Brain pericyte (primary cell): ENCODE measurements at regions not wholly inside any gene's neighbourhood (a gene's known extent, or its start where the extent isn't known, plus 50 kb on each side); places are given as distances from the start of the nearest gene placed in this dataset.
"Not testable (repeated sequence)": the region's sequence is repeated elsewhere in the genome, so short reads cannot be mapped to it uniquely, and the experiment has no call there.

Experiments used
- DNase-seq: peaks from one replicate; pipeline ENCODE4 v3.0.0-alpha.2; 2012; ENCODE audit warnings: low read depth, low spot score

DNA sequence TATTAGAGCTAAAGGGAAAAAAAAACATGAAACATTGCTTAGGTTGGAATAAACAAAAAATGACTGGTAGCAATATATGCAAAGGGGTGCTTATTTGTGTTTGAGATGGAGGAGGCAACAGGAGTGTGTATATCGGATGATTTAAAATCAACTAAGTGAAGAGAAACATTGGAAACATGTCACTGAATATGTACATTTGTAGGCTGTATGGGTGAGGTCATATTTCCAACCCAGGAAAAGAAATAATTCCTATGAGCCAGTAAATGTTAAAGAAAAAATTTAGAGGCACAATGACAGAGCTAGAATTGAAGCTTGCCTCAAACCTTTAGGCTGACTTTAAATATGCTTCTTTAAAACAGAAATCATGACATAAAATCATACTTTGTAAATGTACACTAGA is 709.0 kb upstream of the SEMA3D start:
- DNase-seq: no peak

DNA sequence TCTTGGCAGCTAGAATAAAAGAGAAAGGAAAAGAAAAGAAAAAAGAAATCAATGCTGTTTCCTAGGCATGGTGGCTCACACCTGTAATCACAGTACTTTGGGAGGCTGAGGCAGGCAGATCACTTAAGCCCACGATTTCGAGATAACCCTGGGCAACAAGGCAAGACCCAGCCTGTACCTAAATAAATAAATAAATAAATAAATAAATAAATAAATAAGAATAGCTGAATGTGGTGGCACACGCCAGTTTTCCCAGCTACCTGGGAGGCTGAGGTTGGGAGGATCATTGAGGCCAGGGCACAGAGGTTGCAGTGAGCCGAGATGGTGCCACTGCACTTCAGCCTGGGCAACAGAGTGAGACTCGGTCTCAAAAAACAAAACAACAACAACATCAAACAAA is 705.0 kb upstream of the SEMA3D start:
- not testable (repeated sequence) for DNase-seq

DNA sequence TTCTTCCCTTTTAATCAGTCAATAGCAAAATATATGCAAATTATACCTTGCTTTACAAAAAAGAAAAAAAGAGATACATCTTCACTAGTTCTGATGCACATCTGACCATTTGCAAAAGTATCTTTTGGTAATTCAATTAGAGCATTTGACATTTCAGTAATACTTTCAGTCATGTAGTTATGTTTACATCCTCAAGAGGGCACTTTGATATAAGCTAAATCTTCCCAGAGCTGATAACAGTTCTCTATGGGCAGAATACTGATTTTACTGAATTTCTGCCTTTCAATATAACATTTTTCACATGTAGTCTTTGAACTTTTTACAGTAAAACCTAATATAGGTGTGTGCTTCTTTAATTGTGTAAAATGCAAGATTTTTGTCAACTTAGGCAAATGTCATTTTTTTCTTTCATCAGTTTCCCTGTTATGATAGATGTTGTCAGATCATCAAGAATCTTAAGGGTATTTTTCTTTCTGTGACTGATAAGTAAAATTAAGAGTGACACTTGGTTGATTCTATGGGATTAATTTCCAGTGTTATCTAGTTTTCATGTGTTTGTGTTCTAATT is 703.5 kb upstream of the SEMA3D start:
- no peak for DNase-seq

DNA sequence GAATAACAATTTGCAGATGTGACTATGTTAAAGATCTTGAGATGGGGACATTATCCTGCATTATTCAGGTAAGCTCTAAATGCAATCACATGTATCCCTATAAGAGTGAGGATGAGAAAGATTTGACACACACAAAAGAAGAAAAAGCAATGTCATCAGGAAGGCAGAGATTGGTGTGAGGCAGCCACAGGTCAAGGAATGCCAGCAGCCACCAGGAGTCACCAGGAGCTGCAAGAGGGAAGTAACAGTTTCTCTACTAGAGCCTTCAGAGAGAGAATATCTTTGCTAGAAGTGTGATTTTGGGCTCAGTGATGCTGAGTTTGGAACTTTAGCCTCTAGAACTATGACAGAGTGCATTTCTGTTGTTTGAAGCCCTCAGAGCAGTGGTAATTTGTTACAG is 700.3 kb upstream of the SEMA3D start:
- no peak for DNase-seq

DNA sequence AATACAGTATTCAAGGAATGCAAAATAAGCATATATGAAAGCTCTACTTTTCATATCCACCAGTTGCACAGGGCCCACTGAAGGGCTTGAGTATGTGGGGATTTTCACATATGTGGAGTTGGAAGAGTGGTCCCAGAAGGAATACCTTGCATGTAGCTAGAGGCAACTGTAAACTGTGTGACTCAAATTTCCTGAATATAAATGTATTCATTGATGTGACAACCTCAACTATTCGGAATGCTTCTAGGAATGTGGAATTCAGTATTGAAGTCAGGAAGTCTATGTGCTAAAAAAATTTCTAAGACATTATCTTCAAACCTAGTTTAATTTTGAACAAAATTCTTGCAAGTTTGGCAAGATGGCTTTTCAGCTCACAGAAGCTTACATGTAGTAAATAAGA is 695.5 kb upstream of the SEMA3D start:
- DNase-seq: no peak

DNA sequence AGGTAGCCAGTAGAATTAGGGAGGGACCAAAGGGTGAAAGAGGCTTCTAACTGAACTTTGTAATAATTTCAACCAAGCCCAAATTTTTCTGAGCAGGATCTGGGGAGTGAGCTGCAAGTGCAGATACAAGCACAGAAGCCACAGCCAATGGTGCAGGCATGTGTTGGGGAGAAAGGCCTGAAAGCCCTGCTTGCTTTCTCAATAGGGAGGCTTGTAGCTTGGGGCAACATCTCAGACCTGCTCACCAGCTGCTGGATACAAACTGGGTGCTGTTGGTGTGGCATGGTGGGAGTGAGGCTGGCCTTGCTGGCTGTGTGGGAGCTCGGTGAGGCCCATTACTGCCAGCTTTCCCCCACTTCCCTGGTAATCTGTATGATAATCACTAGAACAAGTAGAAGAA is 688.5 kb upstream of the SEMA3D start:
- no peak for DNase-seq

DNA sequence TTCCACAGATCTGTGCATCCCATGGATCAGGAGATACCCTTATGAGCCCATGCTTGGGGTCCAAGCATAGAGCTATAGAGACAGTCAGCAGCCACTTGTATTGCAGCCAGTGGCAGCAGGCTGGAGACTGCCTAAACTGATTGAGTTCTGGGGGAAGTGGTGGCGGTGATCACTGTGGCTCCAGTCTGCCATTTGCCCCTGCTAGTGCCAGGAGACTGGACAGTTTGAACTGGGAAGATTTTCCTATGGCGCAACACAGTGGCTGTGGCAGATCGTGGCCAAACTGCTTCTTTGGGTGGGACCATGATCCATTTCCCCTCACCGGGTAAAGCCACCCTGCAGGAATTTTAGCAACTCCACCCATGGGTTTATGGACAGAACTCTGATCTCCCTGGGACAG is 679.7 kb upstream of the SEMA3D start:
- no peak for DNase-seq

DNA sequence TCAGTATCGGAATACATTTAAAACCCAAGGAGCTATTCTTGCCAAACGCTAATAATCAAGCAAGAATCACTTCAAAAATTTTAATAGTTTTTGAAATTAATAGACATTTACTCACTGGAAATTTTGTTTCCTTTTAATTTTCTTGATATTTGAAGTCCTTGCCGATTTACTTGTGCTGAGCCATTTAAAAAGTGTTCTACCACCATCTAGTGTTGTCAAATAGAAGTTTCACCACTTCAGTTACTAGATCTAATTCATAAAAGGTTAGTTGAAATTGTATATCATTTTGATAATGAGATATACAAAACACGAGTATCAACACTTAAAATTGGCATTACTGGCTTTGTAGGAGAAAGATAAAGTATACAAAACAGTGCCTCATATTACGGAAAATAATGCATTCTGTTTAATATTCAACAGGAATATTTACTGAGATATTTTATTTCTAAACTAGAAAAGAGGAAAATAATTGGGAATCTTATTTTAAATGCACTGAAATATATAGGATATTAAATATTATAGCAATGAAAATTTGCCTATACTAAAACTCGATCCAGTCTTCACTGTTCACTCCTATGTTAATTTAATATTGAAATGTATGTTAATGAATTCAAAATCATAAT is 664.8 kb upstream of the SEMA3D start:
- peak; percentile 5 for DNase-seq

DNA sequence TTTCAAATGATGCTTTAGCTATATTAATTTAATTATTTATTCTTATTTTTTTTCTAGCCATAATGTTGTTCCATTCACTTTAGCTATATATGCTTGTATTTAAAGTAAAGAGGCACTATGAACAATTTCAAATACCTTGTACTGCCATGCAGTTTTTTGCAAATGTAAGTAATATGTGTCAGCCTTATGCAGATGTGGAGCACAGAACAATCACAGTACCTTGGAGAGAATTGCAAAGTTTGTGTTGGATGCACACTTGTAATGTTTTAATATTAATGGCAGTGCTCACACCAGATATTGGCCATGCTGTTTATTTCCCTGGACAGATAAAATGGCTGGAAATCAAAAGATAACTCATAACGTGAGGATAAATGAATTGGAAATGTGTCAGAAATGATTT is 663.5 kb upstream of the SEMA3D start:
- DNase-seq: no peak

DNA sequence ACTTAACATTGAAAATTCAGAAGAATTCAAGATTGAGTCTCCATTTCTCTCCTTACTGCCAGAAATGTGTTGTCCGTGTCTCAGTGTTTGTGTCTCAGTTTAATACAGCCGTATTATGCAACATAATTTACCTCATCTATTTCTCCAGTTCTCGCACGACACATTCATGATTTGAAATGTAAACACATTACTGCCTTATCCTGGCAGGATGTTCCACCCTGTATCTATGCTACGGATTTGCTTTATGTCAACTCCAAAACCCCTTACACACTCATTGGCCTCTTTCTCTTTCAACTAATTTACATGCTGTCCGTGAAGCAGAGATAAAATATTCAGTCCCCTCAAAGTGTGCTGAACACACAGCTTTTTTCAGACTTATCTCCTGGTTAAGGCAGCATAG is 653.7 kb upstream of the SEMA3D start:
- no peak for DNase-seq

DNA sequence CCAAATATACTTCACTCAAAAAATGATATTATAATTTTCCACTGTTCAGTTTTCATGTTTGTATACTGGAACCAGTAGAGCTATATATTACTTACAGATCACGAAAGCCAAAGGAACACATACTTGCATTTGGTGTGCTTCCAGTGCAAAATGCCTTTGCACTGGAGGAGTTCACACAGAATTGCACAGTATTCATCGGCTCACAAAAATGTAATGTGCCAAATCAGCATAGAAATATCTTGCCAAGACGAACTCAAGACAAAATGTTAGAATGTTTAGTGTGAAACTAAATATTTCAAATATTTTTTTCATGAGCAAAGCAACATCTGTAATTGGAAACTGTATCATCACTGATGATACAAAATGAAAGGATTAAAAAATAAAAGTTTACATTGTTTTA is 646.2 kb upstream of the SEMA3D start:
- no peak for DNase-seq

DNA sequence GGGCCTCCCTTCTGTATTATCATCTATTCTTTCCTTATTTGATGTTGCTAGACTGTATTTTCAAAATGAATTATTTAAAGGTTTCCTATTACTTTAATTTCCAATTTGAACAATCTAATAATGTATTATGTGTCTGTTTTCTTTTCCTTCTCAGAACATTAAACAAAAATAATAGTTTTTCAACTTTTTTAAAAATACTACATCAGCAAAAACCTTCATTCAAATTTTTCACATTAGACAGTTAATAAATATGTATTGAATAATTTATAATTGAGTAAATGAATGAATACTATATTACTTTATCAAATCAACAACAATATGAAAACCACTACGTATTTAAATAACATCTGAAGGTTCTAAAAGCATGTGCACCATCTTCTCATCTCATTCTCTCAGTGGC is 644.1 kb upstream of the SEMA3D start:
- no peak for DNase-seq

DNA sequence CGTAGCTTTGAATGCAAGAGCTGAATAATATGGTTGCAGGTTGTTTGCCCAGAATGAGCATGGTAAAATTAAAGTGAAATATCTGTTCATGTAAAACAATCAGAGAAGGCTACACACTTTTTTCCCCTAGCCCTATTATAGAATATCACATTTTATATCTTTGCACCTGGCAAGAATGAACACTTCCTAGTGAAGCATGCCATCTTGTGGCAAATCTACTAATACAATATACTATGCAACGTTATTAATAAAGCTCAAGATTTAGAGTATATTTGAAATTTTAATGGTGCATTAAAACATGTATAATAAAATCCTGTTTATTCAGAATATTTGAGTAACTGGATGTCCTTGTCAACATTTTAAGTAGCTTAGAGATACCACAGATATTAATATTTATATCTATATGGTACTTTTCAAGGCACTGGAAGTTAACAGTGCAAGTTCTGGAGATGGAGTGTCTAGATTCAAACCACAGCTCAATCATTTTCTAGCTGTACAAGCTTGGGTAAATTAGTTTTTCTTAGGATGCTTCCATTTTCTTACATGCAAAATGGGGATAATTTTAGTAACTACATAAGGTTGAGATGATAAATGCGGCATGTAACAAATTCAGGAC is 643.1 kb upstream of the SEMA3D start:
- DNase-seq: no peak

DNA sequence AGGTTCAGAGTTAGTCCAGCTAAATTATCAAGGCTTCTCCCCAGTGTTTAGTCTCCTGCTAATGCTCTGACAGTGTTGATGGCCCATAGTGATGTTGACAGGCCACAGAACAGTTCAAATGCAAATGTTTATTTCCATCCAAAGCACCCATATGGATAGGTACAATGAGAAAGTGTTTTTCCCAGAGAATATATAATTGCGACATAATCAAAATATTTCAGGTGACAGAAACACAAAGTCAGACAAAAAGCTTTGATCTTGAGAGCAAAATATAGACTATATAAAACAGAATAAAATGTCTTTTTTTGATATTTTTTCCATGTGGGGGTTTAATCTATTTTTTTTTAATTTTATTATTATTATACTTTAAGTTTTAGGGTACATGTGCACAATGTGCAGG is 642.3 kb upstream of the SEMA3D start:
- DNase-seq: no peak

DNA sequence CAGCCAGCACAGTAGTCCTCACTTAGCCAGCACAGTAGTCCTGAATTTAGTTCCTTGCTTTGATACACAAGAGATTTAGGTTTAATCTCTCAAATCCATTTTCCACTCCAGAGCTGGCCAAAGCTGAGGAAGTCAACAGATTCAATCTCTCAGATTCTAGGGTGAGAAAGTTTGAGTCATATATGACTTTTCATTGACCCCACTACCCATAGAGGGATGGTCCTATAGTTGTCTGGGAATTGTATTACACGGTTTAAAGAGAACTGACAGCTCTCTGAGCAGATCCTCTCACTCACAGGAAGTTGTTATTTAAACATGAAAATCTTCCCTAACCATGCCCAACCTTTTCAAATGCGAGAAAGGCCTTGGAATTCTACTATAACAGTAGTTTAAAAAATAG is 641.8 kb upstream of the SEMA3D start:
- no peak for DNase-seq

DNA sequence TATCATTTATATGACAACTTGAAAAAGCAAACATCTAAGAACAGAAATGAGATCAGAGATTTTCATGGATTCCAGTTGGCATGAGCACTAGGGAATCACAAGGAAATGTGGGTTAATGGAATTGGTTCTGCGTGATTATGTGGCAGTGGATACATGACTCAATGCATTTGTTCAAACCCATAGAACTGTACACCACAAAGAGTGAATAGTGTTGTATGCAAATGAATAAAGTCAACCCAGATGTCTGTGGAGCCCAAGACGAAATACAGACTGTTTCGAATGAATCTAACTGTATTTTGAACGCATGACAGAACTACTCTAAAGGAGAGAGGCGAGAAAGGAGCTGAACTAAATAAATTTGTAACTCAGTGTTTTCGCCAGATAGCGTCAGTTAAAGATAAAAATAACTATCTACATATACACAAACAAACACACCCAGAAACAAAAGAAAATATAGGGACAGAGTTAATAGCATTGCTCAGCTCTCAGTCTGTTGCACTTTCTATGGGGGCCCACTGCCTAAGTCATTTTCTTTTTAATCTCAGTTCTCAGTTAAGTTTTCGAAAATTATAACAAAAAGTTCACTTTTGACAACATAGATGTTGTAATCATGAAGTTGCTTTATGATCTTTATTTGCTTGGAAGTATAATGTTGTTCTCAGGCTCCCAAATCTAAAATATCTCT is 636.7 kb upstream of the SEMA3D start:
- DNase-seq: no peak

DNA sequence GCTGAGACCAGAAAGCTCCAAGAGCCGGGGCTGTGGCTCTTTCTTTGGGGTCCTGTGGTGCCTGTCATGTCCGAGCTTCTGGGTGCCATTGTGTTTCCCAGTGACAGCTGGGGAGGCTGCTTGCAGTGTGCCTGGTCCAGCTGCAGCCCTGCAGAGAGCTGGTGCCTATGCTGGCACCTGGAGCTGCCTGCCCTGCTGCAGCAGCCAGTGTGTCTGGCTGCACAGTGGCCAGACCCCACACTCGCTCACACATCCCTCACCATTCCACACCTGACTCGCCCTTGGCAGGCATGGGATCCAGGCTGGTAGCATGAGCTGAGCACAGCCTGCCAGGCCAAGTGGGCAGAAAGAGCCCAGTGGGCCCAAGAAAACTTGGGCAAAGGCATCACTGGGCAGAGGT is 635.1 kb upstream of the SEMA3D start:
- DNase-seq: no peak

DNA sequence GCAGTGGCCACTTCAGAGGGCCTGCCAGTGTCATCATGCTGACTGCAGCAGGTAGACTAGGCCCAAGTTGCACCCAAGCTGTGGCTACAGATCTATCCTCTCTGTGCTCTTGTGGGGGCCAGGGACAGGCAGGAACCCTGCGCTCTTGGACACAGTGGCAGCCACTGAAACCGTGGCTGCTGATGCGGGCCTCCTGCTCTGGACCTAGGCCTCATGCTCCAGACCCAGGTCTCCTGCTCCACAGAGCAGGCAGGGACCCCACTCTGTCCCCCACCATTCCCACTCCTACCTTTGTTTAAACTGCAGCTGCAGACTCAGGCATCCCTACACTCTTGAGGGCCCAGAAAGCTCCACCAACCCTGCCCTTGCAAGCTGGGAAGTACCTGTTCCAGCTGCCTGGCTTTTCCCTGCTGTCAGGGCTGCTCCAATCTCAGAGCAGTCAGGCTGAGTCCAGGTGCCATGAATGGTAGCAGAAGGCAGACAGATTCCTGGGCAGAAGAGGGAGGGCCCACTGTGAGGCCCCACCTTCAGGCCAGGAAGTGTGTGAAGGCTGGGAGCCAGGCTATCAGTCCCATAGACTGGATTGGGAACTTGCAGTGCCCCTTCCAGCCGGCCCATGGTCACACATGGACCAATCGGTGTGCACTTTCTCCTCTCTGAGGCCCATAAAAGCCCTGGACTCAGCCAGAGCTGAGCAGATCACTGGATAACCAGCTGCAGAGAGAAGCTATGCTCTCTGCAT is 634.0 kb upstream of the SEMA3D start:
- DNase-seq: no peak

DNA sequence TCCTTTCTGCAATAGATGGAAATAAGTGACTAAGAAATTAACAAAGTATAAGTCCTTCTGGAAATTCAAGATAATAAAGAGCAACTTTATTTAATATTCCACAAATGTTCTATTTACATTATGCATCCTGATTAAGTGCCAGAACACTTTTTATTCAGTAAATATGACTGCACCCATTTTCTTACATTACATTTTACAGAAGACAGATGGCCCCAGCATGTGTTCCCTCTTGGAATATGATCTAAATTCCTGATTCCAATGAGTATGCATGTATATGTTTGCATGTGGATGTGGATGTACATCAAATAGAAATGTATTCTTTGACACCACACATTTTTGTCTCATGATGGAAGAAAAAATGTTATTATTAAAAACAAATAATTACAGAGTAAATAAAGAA is 628.7 kb upstream of the SEMA3D start:
- DNase-seq: no peak

DNA sequence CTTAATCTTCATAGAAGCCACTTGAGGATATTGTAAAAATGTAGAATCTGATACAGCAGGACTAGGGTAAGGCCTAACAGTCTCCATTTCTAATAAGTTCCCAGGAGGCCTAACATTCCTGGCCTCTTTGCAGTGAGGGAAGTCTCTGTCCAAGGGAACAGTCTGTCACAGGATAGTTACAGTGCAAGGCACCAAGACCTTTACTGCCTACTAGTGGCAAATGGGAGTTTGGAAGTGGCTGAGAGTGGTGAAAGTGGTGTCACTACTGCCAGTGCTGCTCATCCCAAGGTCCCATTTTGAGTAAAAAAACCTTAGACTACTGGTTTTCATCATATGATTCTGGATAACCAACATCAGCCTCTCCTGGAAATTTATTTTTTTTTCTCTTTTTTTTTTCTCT is 619.5 kb upstream of the SEMA3D start:
- peak; percentile 4 for DNase-seq

DNA sequence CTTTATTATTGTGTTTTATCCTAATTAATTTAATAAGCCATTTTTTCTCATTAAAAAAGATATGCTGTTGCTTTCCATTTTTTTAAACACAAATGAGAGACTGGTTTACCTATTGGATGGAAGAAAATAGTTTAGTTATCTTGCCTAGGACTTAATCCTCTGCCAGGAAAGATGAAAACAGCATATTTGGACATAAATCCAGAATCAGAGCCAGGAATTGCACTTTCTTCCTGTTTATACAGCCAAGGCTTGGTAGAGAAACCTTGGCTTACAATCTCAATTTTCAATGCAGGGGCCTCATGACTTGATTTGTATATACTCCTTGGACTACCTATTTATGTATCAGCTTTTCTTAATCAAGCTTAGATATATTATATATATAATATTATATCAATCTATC is 618.8 kb upstream of the SEMA3D start:
- no peak for DNase-seq

DNA sequence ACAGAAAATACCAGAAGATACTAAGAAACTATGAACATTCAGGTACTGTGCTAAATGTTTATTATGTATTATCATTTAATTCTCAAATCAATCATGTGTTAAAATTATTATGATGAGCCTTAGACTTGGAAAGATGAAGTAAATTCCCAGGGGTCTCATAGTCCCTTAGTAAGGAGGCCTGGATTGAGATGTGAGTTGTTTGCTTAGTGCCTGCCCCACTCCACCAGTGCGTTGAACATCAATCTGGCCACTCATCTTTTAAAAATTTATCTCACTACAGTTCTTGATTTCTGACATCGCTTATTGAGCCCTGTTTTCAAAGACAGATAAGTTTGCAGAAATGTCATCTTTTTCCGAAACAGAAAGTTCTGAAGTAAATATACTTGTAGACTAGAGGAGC is 618.4 kb upstream of the SEMA3D start:
- no peak for DNase-seq
